Iris pigment epithelial cell (primary cell): ENCODE measurements at regions not wholly inside any gene's neighbourhood (a gene's known extent, or its start where the extent isn't known, plus 50 kb on each side); places are given as distances from the start of the nearest gene placed in this dataset.

ENCODE experiments used
- DNase-seq: peaks from one replicate; pipeline ENCODE4 v3.0.0-alpha.2; 2011; ENCODE audit warnings: low read depth

GRCh38 chr1:58862728-58863385 is 79.0 kb upstream of the JUN start:
- no peak for DNase-seq

- no peak for DNase-seq
Observed at GRCh38 chr1:58864654-58865053, 80.8 kb upstream of the JUN start.

- no peak for DNase-seq
Observed at GRCh38 chr1:58866578-58866977, 82.7 kb upstream of the JUN start.

- DNase-seq, result no peak
Observed at GRCh38 chr1:58869638-58870297, 85.9 kb upstream of the JUN start.

GRCh38 chr1:58870298-58870676 is 86.4 kb upstream of the JUN start:
- DNase-seq, result no peak

GRCh38 chr1:58874342-58874741 is 90.5 kb upstream of the JUN start:
- DNase-seq, result no peak

GRCh38 chr1:58874757-58875755 is 91.2 kb upstream of the JUN start:
- DNase-seq, result no peak

GRCh38 chr1:58879464-58879863 is 95.6 kb upstream of the JUN start:
- peak; percentile 56 for DNase-seq

GRCh38 chr1:58880592-58880991 is 96.7 kb upstream of the JUN start:
- no peak for DNase-seq

GRCh38 chr1:58881471-58881994 is 97.7 kb upstream of the JUN start:
- DNase-seq, result peak; percentile 78

GRCh38 chr1:58882322-58882948 is 98.6 kb upstream of the JUN start:
- no peak for DNase-seq

- DNase-seq, result peak; percentile 99
Observed at GRCh38 chr1:58883037-58883887, 99.4 kb upstream of the JUN start.

GRCh38 chr1:58883888-58884482 is 100.1 kb upstream of the JUN start:
- peak; percentile 77 for DNase-seq

GRCh38 chr1:58884706-58885661 is 101.1 kb upstream of the JUN start:
- no peak for DNase-seq

- peak; percentile 91 for DNase-seq
Observed at GRCh38 chr1:58885998-58886397, 102.2 kb upstream of the JUN start.

- no peak for DNase-seq
Observed at GRCh38 chr1:58886611-58887010, 102.8 kb upstream of the JUN start.

GRCh38 chr1:58887059-58887458 is 103.2 kb upstream of the JUN start:
- DNase-seq, result no peak

GRCh38 chr1:58888833-58889232 is 105.0 kb upstream of the JUN start:
- DNase-seq, result no peak

GRCh38 chr1:58890113-58890512 is 106.3 kb upstream of the JUN start:
- DNase-seq, result no peak
